ENCODE measurements at regions not wholly inside any gene's neighbourhood (a gene's known extent, or its start where the extent isn't known, plus 50 kb on each side); places are given as distances from the start of the nearest gene placed in this dataset.
"Not testable (repeated sequence)": the region's sequence is repeated elsewhere in the genome, so short reads cannot be mapped to it uniquely, and the experiment has no call there.

DNA sequence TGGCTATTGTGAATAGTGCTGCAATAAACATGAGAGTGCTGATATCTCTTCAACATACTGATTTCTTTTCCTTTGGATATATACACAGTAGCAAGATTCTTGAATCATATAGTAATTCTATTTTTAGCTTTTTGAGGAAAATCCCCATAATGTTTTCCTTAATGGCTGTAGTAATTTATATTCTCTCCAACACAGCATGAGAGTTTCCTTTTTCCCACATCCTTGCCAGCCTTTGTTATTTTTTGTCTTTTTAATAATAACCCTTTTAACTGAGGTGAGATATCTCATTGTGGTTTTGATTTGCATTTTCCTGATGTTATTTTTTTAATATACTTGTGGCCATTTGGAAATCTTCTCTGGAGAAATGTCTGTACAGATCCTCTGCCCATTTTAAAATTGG, 132.6 kb downstream of the PRL start:
- Histone ChIP-seq H3K9me3 (replicated peaks; ENCODE audit: insufficient read depth, low read length) (no peaks in the 10 kb centered on the region), H3K27ac (ENCODE audit: low read length) (no peak overlapping the region), H2AFZ (ENCODE audit: low read length) (no peak overlapping the region), H3K36me3 (replicated peaks; ENCODE audit: insufficient read depth, low read length) (no peaks in the 10 kb centered on the region), H3K79me2 (ENCODE audit: low read length) (no peaks in the 10 kb centered on the region), H3K9ac (ENCODE audit: low read length) (no peak overlapping the region), H3K27me3 (replicated peaks; ENCODE audit: insufficient read depth, low read length) (no peaks in the 10 kb centered on the region), H3K4me1 (ENCODE audit: low read length) (no peaks in the 10 kb centered on the region), H3K4me3 (ENCODE audit: low read length) (no peak overlapping the region), H3K9me2 (replicated peaks; ENCODE audit: insufficient read depth, low read length) (no peaks in the 10 kb centered on the region), H3K4me2 (ENCODE audit: low read depth, low read length) (no peak overlapping the region), H4K20me1 (ENCODE audit: insufficient read depth, low read length) (no peaks in the 10 kb centered on the region), H3F3A (ENCODE audit: insufficient read depth, low read length) (no peaks in the 10 kb centered on the region)
- DNase-seq: no peak
- TF ChIP-seq EZH2phosphoT487 (IDR thresholded peaks at IDR 0.05; ENCODE audit: low read length) (no peak), EZH2 (optimal IDR thresholded peaks at IDR 0.05; ENCODE audit: low read depth, low read length) (no peak), CTCF (IDR thresholded peaks at IDR 0.05; ENCODE audit: low read length) (no peak)

GRCh38 chr6:22171006-22171405, 125.8 kb downstream of the PRL start:
- not testable (repeated sequence) for H3K4me1 ChIP-seq (ENCODE audit: low read length); H3K9me2 ChIP-seq (replicated peaks; ENCODE audit: insufficient read depth, low read length); H3K4me2 ChIP-seq (ENCODE audit: low read depth, low read length); H3K4me3 ChIP-seq (ENCODE audit: low read length); H2AFZ ChIP-seq (ENCODE audit: low read length); H3K9ac ChIP-seq (ENCODE audit: low read length); H3K79me2 ChIP-seq (ENCODE audit: low read length); H3K36me3 ChIP-seq (replicated peaks; ENCODE audit: insufficient read depth, low read length); DNase-seq; H3K27ac ChIP-seq (ENCODE audit: low read length); H3K27me3 ChIP-seq (replicated peaks; ENCODE audit: insufficient read depth, low read length); H3F3A ChIP-seq (ENCODE audit: insufficient read depth, low read length); H3K9me3 ChIP-seq (replicated peaks; ENCODE audit: insufficient read depth, low read length); H4K20me1 ChIP-seq (ENCODE audit: insufficient read depth, low read length)

- H3K79me2 ChIP-seq (ENCODE audit: low read length); H3K36me3 ChIP-seq (replicated peaks; ENCODE audit: insufficient read depth, low read length); H3K4me3 ChIP-seq (ENCODE audit: low read length); H3K9ac ChIP-seq (ENCODE audit: low read length); H3F3A ChIP-seq (ENCODE audit: insufficient read depth, low read length); H3K27me3 ChIP-seq (replicated peaks; ENCODE audit: insufficient read depth, low read length); H3K9me2 ChIP-seq (replicated peaks; ENCODE audit: insufficient read depth, low read length); DNase-seq; H3K27ac ChIP-seq (ENCODE audit: low read length); H4K20me1 ChIP-seq (ENCODE audit: insufficient read depth, low read length); H3K4me1 ChIP-seq (ENCODE audit: low read length); H3K9me3 ChIP-seq (replicated peaks; ENCODE audit: insufficient read depth, low read length); H3K4me2 ChIP-seq (ENCODE audit: low read depth, low read length); H2AFZ ChIP-seq (ENCODE audit: low read length): not testable (repeated sequence)
Observed at GRCh38 chr6:22171885-22172284, 125.0 kb downstream of the PRL start.

- H3K27ac ChIP-seq (ENCODE audit: low read length): no peak overlapping the region
- TF ChIP-seq EZH2phosphoT487 (IDR thresholded peaks at IDR 0.05; ENCODE audit: low read length): no peak
- no peak for TF ChIP-seq CTCF (IDR thresholded peaks at IDR 0.05; ENCODE audit: low read length)
- TF ChIP-seq EZH2 (optimal IDR thresholded peaks at IDR 0.05; ENCODE audit: low read depth, low read length): no peak
- H4K20me1 ChIP-seq (ENCODE audit: insufficient read depth, low read length): no peaks in the 10 kb centered on the region
- no peaks in the 10 kb centered on the region for H3K27me3 ChIP-seq (replicated peaks; ENCODE audit: insufficient read depth, low read length)
- no peaks in the 10 kb centered on the region for H3K9me3 ChIP-seq (replicated peaks; ENCODE audit: insufficient read depth, low read length)
- H3K4me2 ChIP-seq (ENCODE audit: low read depth, low read length): no peak overlapping the region
- H3F3A ChIP-seq (ENCODE audit: insufficient read depth, low read length): no peaks in the 10 kb centered on the region
- no peak for DNase-seq
- no peak overlapping the region for H3K4me3 ChIP-seq (ENCODE audit: low read length)
- H3K9me2 ChIP-seq (replicated peaks; ENCODE audit: insufficient read depth, low read length): no peaks in the 10 kb centered on the region
- no peaks in the 10 kb centered on the region for H3K79me2 ChIP-seq (ENCODE audit: low read length)
- H3K36me3 ChIP-seq (replicated peaks; ENCODE audit: insufficient read depth, low read length): no peaks in the 10 kb centered on the region
- no peaks in the 10 kb centered on the region for H3K4me1 ChIP-seq (ENCODE audit: low read length)
- no peak overlapping the region for H3K9ac ChIP-seq (ENCODE audit: low read length)
- H2AFZ ChIP-seq (ENCODE audit: low read length): no peak overlapping the region
Observed at GRCh38 chr6:22173311-22173710, 123.5 kb downstream of the PRL start.

- not testable (repeated sequence) for H3K9me2 ChIP-seq (replicated peaks; ENCODE audit: insufficient read depth, low read length); H3K27ac ChIP-seq (ENCODE audit: low read length); H3K27me3 ChIP-seq (replicated peaks; ENCODE audit: insufficient read depth, low read length); H3K4me1 ChIP-seq (ENCODE audit: low read length); H3K36me3 ChIP-seq (replicated peaks; ENCODE audit: insufficient read depth, low read length); H3K4me2 ChIP-seq (ENCODE audit: low read depth, low read length); H4K20me1 ChIP-seq (ENCODE audit: insufficient read depth, low read length); H3F3A ChIP-seq (ENCODE audit: insufficient read depth, low read length); H3K4me3 ChIP-seq (ENCODE audit: low read length); DNase-seq; H3K9ac ChIP-seq (ENCODE audit: low read length); H2AFZ ChIP-seq (ENCODE audit: low read length); H3K79me2 ChIP-seq (ENCODE audit: low read length); H3K9me3 ChIP-seq (replicated peaks; ENCODE audit: insufficient read depth, low read length)
Observed at GRCh38 chr6:22180250-22180649, 116.6 kb downstream of the PRL start.

Data from MM.1S (cell line).